ENCODE measurements at regions not wholly inside any gene's neighbourhood (a gene's known extent, or its start where the extent isn't known, plus 50 kb on each side); places are given as distances from the start of the nearest gene placed in this dataset.

DNA sequence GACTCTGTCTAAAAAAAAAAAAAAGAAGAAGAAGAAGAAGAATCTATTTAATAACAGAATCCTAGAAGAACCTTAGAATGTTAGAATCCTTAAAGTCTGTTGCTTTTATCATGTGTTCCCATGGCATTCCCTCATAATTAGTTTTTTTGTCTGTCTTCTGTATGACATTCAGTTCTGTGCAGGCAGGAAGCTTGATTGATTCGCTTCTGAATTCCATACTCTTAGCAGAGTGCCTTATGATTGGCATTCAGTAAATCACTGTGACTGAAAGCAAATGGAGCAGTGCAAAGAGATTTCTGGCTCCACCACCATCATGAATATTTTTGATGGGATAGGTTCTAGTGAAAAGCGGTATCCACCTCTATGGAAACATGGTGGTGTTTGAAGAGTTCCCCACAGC lies 1065.9 kb upstream of the RBFOX1 start:
- TF ChIP-seq CTCF (IDR thresholded peaks at IDR 0.05; ENCODE audit: insufficient read depth, low read length, poor library complexity, severe bottlenecking) (no peak), EZH2phosphoT487 (conservative IDR thresholded peaks at IDR 0.05; ENCODE audit: low read length) (no peak)

Measured in SU-DHL-6 (cell line).